ENCODE measurements at regions not wholly inside any gene's neighbourhood (a gene's known extent, or its start where the extent isn't known, plus 50 kb on each side); places are given as distances from the start of the nearest gene placed in this dataset.

DNA sequence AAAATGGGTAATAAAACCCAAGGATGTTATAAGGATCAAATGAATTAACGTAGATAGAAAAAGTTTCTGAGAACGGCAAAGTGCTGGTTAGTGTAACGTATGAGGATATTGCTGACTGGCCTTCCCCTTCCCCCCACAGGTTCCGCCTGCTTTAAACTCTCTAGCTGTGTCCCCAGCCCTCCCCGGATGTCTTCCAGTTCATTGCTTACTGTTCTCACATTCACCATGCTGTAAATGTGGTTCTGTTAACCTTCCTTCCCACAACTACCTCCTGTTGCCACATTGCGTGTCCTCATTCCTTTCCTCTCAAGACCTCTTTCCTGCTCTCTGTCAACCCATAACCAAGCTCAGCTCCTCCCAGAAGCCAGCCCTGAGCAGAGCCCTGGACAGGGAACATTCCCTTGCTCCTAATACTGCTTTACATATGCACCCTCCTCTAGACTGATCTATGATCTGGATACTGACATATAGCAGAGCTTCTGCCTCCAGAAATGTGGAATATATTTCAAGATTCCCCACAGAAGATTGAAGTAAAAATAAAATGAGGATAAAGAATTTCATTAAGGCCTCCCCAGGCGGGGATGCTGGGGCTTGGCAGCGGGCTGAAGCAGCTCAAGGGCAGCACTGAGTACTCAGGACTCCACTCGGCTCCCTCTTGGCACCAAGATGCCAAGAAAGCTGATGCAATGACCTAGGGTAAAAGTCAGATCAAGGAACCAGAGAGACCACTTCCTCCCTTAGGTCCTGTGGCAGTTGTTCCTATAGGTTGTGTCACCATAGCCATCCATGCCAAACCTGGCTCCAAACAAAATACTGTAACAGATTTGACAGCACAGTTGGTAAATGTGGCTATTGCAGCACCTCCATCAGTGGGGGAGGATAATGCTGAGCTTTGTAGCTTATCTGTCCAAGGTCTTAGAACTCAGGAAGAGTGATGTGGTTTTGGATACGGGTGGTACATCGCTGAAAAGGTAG is 136.4 kb upstream of the PIK3C3 start:
- Mint-ChIP-seq H3K4me1 (ENCODE audit: low read depth, unreplicated experiment) (no peaks in the 10 kb centered on the region), H3K36me3 (ENCODE audit: low read depth, unreplicated experiment) (no peaks in the 10 kb centered on the region), H3K27ac (ENCODE audit: unreplicated experiment) (no peak overlapping the region), H3K27me3 (ENCODE audit: low read depth, unreplicated experiment) (peaks cover 2% of the 10 kb centered on the region), H3K4me3 (ENCODE audit: unreplicated experiment) (no peak overlapping the region), H3K9me3 (ENCODE audit: unreplicated experiment) (peaks cover 3% of the 10 kb centered on the region)
- no peaks in the 10 kb centered on the region for H4K20me1 ChIP-seq (ENCODE audit: insufficient read depth, low read length)
- no peaks in the 10 kb centered on the region for H3K36me3 ChIP-seq (ENCODE audit: insufficient read depth, low read length)
- no peaks in the 10 kb centered on the region for H3K4me1 ChIP-seq (ENCODE audit: insufficient read depth, low read length)
- DNase-seq (ENCODE audit: low read depth) (no peak), FAIRE-seq (no peak)
- no peak overlapping the region for H3K27ac ChIP-seq (ENCODE audit: low read depth, low read length)
- H3K9ac ChIP-seq (ENCODE audit: low read length), result no peak overlapping the region
- H3K79me2 ChIP-seq (ENCODE audit: insufficient read depth, low read length), result no peaks in the 10 kb centered on the region
- H2AFZ ChIP-seq (ENCODE audit: low read depth, low read length), result no peak overlapping the region
- no peaks in the 10 kb centered on the region for H3K9me3 ChIP-seq (ENCODE audit: insufficient read depth, low read depth, low read length)
- H3K4me2 ChIP-seq (ENCODE audit: low read length), result no peak overlapping the region
- no peak for TF ChIP-seq EZH2 (IDR thresholded peaks at IDR 0.05; ENCODE audit: insufficient read depth, low read length)
- TF ChIP-seq, protein P1, sequence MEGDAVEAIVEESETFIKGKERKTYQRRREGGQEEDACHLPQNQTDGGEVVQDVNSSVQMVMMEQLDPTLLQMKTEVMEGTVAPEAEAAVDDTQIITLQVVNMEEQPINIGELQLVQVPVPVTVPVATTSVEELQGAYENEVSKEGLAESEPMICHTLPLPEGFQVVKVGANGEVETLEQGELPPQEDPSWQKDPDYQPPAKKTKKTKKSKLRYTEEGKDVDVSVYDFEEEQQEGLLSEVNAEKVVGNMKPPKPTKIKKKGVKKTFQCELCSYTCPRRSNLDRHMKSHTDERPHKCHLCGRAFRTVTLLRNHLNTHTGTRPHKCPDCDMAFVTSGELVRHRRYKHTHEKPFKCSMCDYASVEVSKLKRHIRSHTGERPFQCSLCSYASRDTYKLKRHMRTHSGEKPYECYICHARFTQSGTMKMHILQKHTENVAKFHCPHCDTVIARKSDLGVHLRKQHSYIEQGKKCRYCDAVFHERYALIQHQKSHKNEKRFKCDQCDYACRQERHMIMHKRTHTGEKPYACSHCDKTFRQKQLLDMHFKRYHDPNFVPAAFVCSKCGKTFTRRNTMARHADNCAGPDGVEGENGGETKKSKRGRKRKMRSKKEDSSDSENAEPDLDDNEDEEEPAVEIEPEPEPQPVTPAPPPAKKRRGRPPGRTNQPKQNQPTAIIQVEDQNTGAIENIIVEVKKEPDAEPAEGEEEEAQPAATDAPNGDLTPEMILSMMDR (IDR thresholded peaks at IDR 0.05; ENCODE audit: insufficient read depth, low read depth, low read length), result no peak
- no peak overlapping the region for H3K4me3 ChIP-seq (ENCODE audit: insufficient read depth, low read depth, low read length)
- H3K27me3 ChIP-seq (ENCODE audit: insufficient read depth, low read length), result no peaks in the 10 kb centered on the region

DNA sequence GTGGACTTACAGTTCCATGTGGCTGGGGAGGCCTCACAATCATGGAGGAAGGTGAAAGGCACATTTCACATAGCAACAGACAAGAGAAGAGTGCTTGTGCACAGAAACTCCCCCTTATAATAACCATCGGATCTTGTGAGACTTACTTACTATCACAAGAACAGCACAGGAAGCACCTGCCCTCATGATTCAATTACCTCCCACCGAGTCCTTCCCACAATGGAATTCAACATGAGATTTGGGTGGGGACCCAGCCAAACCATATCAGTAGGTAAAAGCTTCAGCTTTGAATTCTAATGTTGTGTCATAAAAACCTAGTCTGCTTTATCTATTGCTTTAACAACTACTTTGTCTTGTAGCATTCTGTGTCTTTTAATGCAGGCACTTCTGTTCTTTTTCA is 140.4 kb upstream of the PIK3C3 start:
- FAIRE-seq (no peak), DNase-seq (ENCODE audit: low read depth) (peak; percentile 26)
- Mint-ChIP-seq H3K27me3 (ENCODE audit: low read depth, unreplicated experiment) (peaks cover 2% of the 10 kb centered on the region), H3K9me3 (ENCODE audit: unreplicated experiment) (peaks cover 4% of the 10 kb centered on the region), H3K36me3 (ENCODE audit: low read depth, unreplicated experiment) (no peaks in the 10 kb centered on the region), H3K27ac (ENCODE audit: unreplicated experiment) (no peak overlapping the region), H3K4me1 (ENCODE audit: low read depth, unreplicated experiment) (no peaks in the 10 kb centered on the region), H3K4me3 (ENCODE audit: unreplicated experiment) (no peak overlapping the region)
- no peak for TF ChIP-seq EZH2 (IDR thresholded peaks at IDR 0.05; ENCODE audit: insufficient read depth, low read length)
- TF ChIP-seq, protein P1 (IDR thresholded peaks at IDR 0.05; ENCODE audit: insufficient read depth, low read depth, low read length), result no peak
- H3K9me3 ChIP-seq (ENCODE audit: insufficient read depth, low read depth, low read length), result no peaks in the 10 kb centered on the region
- no peak overlapping the region for H2AFZ ChIP-seq (ENCODE audit: low read depth, low read length)
- no peak overlapping the region for H3K9ac ChIP-seq (ENCODE audit: low read length)
- no peaks in the 10 kb centered on the region for H3K79me2 ChIP-seq (ENCODE audit: insufficient read depth, low read length)
- H3K27ac ChIP-seq (ENCODE audit: low read depth, low read length), result no peak overlapping the region
- H4K20me1 ChIP-seq (ENCODE audit: insufficient read depth, low read length), result no peaks in the 10 kb centered on the region
- H3K4me2 ChIP-seq (ENCODE audit: low read length), result no peak overlapping the region
- H3K27me3 ChIP-seq (ENCODE audit: insufficient read depth, low read length), result no peaks in the 10 kb centered on the region
- H3K4me1 ChIP-seq (ENCODE audit: insufficient read depth, low read length), result no peaks in the 10 kb centered on the region
- H3K36me3 ChIP-seq (ENCODE audit: insufficient read depth, low read length), result no peaks in the 10 kb centered on the region
- no peak overlapping the region for H3K4me3 ChIP-seq (ENCODE audit: insufficient read depth, low read depth, low read length)

DNA sequence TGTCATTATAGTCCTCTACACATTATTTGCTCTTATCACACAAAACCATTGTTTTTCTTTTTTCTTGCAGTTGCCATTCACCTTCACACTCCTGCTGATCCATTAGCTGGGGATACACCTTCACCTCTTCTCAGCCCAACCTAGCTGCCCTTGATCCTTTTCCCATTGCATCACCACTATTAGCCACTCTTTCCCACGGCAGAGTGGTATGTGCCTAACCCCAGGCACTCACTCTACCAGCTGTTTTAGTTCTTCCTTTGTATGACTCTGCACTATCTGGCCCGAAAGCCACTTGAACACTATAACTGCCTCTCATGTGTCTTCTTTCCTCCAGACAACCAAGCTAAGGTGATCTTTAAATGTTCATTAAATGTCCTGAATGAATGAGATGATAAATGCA is 145.4 kb upstream of the PIK3C3 start:
- Histone ChIP-seq H3K27ac (ENCODE audit: low read depth, low read length) (no peak overlapping the region), H3K27me3 (ENCODE audit: insufficient read depth, low read length) (no peaks in the 10 kb centered on the region), H3K9ac (ENCODE audit: low read length) (no peak overlapping the region), H4K20me1 (ENCODE audit: insufficient read depth, low read length) (no peaks in the 10 kb centered on the region), H3K4me3 (ENCODE audit: insufficient read depth, low read depth, low read length) (no peak overlapping the region), H3K4me2 (ENCODE audit: low read length) (no peak overlapping the region), H3K4me1 (ENCODE audit: insufficient read depth, low read length) (no peaks in the 10 kb centered on the region), H3K79me2 (ENCODE audit: insufficient read depth, low read length) (no peaks in the 10 kb centered on the region), H2AFZ (ENCODE audit: low read depth, low read length) (no peak overlapping the region), H3K9me3 (ENCODE audit: insufficient read depth, low read depth, low read length) (no peaks in the 10 kb centered on the region), H3K36me3 (ENCODE audit: insufficient read depth, low read length) (no peaks in the 10 kb centered on the region)
- no peak for TF ChIP-seq EZH2 (IDR thresholded peaks at IDR 0.05; ENCODE audit: insufficient read depth, low read length)
- TF ChIP-seq, protein P1 (IDR thresholded peaks at IDR 0.05; ENCODE audit: insufficient read depth, low read depth, low read length), result no peak
- Mint-ChIP-seq H3K9me3 (ENCODE audit: unreplicated experiment) (peaks cover 6% of the 10 kb centered on the region), H3K4me3 (ENCODE audit: unreplicated experiment) (no peak overlapping the region), H3K36me3 (ENCODE audit: low read depth, unreplicated experiment) (no peaks in the 10 kb centered on the region), H3K27ac (ENCODE audit: unreplicated experiment) (no peak overlapping the region), H3K27me3 (ENCODE audit: low read depth, unreplicated experiment) (no peaks in the 10 kb centered on the region), H3K4me1 (ENCODE audit: low read depth, unreplicated experiment) (no peaks in the 10 kb centered on the region)
- FAIRE-seq (no peak), DNase-seq (ENCODE audit: low read depth) (no peak)
